GM18517 (cell line): ENCODE measurements at regions not wholly inside any gene's neighbourhood (a gene's known extent, or its start where the extent isn't known, plus 50 kb on each side); places are given as distances from the start of the nearest gene placed in this dataset.

Experiments used
- ATAC-seq: cut with Tn5 transposase; IDR thresholded peaks from one replicate; pipeline ENCODE4 v1.9.1; 2021; ENCODE audit warnings: mild to moderate bottlenecking, moderate library complexity; ENCODE audit not compliant: unreplicated experiment

DNA sequence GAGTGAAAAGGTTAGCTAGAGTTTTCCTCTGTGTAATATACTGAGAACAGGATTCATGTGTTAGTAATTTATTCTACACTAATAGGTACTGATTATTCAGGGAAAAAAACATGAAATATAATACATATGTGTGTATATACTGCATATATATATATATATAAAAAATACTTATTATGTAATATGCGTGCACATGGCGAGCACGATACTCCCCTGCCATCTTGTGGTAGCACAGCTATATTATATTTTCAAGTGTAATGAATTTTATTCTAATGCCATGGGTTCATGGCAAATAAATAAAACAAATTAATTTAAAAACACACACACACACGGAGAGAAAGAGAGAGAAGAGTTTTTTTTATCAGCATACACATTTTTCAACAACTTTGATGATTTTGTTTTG, 460.6 kb downstream of the KCNJ2 start:
- ATAC-seq = no peak

- ATAC-seq = no peak
These were observed 467.3 kb downstream of the KCNJ2 start for GRCh38 chr17:70636517-70637133.

GRCh38 chr17:70642059-70642458, 472.7 kb downstream of the KCNJ2 start:
- ATAC-seq = no peak

- no peak for ATAC-seq
These were observed 474.8 kb downstream of the KCNJ2 start for GRCh38 chr17:70644096-70644495.

DNA sequence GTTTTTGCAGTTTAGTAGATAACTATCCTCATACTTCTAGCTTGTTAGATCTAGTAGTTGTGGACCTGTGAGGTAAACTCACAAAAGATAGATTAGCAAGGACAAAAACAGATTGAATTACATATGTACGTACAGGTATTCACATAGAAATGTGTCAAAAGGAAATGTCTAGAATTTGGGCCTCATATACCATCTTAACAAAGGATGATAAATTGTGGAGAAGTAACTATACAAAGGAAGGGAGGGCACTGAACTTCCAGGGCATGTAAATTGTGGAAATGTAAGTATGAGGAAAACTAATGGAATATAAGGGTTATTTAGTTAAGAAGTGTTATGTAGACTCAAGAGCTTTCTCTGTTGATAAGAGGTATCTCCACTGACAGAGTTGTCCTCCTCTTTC, 477.3 kb downstream of the KCNJ2 start:
- ATAC-seq = no peak

GRCh38 chr17:70648166-70648565, 478.8 kb downstream of the KCNJ2 start:
- ATAC-seq = no peak

DNA sequence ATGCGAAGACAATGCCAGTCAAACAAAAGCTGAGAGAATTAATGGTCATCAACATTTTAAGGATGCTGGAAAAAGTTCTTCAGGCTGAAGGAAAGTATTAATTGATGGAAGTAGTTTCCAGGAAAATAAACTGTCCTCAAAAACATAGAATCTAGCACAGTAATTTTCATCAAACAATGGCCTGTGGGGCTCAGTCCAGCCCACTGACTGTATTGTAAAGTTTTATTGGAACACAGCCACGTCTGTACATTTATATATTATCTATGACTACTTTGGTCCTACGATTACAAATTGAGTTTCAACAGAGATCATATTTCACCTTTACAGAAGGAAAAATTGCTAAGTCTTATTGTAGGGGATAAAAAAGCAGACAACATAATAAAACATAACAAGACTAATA, 484.5 kb downstream of the KCNJ2 start:
- ATAC-seq = no peak

DNA sequence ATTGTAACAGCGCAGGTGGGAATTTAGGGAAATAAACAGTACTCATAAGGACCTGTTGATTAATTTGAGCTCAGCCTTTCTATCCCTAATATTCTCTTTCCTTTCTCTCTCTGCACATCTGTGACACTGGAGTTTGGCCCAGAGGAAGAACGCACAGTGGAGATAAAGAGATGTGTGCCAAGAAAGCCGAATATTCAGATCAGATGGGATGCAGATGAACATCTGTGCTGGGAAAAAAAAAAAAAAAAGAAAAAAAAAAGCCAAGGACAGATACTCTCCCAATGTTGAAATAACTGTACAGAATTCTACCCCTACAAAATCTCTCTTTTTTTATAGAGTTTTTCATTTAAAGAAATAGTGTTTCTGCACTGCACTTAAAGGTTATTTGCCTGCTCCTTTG, 485.4 kb downstream of the KCNJ2 start:
- ATAC-seq = no peak

DNA sequence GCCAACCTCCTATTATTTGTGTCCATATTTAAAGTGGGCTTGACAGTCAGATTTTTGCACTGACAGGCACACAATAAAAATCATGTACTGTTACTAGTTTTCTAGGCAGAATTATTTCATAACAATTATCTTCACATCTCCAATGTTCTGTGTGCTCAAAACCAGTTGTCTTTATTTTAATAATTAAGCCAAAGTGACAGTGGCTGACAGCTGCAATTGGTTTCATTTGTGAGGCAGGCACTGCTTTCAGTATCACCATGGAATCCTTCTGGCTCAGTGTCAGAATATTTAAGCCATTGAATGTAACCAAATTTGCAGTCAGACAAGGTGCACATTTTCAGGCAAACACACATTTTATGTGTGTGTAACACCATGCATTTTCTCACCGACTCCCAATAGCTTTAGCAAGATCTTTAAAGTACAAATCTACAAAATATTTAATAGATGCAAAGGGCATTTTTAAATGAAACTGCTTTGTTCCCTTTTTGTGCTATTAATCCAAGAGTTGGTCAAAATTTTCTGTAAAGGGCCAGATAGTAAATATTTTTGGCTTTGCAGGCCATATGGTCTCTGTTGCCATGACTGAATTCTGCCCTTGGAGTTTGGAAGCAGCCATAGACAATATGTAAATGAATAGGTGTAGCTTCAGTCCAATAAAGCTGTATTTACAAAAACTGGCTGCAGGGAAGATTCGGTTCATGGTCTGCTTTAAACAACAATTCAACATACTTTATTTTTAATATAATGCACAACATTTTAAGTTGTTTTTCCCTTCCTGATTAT, 486.0 kb downstream of the KCNJ2 start:
- no peak for ATAC-seq

GRCh38 chr17:70658317-70658716, 489.0 kb downstream of the KCNJ2 start:
- no peak for ATAC-seq

DNA sequence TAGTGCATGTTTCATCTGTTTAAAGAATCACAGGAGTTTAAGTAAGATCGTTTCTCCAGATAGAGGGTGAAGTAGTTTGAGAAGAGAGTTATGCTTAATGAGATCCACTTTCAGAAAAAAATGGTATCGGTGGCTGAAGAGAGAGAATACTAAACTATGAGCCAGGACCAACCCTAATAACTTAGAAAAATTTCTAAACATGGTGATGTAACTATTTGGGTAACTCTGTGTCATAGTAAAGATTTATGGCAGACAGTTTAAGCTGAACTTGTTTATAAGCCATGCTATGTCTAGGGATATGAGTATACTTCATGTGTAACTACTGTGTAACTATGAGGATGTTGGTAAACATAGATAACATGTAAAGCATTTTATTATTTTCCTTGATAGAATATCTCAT, 489.5 kb downstream of the KCNJ2 start:
- ATAC-seq = no peak

DNA sequence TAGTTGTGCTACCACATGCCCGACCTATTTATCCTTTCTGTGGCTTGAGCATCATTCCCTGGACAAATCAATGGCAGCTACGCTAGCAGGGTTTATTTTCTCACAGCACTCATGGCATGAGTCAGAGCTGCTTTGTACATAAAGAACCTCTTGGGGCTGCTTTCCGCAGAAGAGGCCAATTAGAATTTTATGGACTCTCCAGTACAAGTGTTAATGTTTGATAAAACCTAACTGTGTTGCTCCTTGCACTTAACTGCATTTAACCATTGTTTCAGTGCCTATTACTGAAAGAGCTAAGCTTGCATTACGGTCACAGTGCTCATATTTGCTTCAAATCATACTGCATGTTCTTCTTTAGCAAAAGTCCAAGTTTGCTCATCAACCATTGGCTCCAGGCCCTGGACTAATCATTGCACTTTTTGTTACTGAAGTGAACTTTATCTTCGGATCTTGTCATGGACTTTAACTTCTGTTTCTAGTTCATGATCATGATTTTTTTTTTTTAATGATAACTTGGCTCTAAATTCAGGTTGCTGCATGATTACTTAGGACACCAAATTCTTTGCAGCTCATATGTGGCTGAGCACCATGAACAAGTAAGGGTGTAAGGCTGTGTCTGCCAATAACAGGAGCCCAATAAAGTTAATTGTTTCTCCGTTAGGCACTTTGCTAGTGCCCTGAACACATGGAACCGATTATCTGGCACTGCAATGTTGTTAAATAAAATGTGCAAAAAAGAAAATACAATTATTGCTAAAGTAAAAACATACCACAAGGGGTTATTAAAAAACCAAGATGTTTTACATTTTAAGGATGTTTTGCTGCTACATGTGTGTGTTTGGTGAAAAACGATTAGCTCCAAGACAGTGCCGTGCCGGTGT, 492.2 kb downstream of the KCNJ2 start:
- ATAC-seq = no peak

GRCh38 chr17:70668276-70668937, 499.1 kb downstream of the KCNJ2 start:
- ATAC-seq = no peak

DNA sequence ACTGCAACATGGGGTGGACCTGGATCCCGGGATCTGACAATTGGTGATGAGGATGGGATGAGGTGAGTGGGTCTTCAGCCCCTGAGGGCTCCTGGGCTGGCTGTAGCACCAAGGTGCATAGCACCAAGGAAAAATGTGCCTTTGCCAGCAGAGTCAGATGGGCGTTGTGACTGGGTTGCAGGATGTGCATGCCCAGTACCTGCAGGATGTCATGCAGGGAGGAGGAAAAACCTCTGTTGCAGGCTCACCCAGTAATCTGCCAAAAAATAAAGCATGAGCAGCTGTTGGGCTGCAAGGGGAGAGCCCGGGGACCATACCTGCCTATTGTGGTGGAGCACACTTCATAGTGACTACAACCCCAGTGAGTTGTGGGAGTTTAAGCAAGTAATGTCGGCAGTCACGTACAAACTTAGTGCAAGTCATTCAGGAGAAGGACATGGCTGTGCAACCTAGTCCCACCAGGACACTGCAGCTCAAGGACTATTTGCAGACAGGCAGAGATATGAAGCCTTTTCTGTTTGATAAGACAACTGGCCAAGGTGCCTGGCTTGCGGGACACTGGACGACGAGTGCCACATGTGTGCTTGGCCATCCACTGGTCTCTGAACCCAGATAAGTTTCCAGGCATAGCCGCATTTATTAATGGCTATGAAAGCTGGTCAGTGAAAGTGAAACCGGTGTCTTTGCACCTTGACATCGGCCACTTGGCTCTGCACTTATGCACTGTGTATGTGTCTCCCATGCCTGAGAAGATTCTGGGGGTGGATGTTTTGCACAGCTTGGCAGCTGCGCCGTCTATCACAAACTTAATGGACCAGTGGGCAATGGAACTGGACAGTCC, 499.8 kb downstream of the KCNJ2 start:
- no peak for ATAC-seq

- ATAC-seq = no peak
These were observed 504.7 kb downstream of the KCNJ2 start for GRCh38 chr17:70674061-70674460.

- no peak for ATAC-seq
These were observed 505.8 kb downstream of the KCNJ2 start for GRCh38 chr17:70675070-70675590.

GRCh38 chr17:70677783-70678647, 508.7 kb downstream of the KCNJ2 start:
- no peak for ATAC-seq

DNA sequence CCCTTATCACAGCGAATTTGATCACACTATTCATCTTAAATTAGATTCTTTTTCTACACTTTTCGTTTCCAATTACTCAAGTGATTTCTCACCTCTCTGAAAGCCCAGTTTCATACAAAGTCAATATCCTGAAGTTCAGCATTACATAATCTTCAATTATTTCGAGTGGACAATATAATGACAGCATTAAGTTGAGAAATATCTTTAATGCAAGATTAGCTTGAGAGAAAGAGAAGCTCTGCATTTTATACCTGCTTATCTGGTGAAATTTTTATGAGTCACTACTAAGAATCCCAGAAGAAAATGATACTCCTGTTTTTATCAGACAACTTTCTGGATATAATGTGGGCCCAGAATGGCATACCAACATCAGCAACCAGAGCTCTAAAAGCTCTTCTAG, 509.6 kb downstream of the KCNJ2 start:
- ATAC-seq = no peak

DNA sequence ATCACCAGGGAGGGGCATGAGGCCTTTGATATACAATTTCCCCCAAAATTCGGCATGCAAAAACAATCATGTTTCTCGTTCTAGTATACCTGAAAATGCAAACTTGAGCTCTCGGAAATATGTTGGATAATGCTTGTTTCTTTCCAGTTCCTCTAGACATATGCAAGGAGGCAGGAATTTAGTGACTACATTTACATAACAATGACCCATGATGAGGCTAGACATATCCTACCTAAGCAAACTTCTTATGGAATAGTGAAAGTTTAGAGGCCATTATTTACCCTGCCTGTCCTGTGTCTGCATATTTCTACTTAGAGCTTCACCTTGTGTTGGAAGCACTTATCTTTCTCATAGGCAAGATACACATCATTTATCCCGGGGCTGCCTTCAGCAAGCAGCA, 514.6 kb downstream of the KCNJ2 start:
- ATAC-seq = no peak
